ENCODE measurements at regions not wholly inside any gene's neighbourhood (a gene's known extent, or its start where the extent isn't known, plus 50 kb on each side); places are given as distances from the start of the nearest gene placed in this dataset.

DNA sequence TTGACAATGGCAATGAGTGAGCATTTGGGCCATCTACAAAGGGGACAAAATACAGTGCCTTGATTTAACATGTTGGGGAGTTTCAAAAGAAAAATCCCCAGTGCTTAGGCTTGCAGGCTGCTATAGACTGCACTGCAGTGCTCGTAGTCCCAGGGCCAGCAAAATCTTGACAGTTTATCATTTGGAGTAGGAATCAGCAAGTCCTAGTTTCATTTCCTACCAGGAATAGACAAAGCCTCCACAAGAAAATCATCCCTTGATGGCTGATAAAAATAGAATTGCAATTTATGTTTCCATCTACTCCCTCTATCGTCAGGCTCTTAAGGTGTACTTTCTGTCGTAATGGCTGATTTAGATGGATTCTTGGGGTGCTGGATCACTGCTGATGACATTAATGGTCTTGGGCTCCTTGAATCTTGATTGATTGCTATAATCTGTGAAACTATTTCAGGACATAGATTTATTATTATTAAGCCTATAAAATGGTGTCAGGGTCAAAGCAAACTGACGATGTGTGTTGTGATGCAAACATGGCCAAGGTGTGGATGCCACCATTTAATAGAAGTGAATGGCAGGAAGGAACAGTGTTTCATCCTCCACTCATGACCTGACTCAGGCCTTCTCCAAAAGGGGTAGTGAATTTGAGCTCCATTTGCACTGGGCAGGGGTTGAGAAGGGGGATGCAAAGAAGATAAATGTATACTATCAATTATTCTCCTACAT lies 171.7 kb downstream of the PIK3R1 start (continued):
- TF ChIP-seq, protein P1, sequence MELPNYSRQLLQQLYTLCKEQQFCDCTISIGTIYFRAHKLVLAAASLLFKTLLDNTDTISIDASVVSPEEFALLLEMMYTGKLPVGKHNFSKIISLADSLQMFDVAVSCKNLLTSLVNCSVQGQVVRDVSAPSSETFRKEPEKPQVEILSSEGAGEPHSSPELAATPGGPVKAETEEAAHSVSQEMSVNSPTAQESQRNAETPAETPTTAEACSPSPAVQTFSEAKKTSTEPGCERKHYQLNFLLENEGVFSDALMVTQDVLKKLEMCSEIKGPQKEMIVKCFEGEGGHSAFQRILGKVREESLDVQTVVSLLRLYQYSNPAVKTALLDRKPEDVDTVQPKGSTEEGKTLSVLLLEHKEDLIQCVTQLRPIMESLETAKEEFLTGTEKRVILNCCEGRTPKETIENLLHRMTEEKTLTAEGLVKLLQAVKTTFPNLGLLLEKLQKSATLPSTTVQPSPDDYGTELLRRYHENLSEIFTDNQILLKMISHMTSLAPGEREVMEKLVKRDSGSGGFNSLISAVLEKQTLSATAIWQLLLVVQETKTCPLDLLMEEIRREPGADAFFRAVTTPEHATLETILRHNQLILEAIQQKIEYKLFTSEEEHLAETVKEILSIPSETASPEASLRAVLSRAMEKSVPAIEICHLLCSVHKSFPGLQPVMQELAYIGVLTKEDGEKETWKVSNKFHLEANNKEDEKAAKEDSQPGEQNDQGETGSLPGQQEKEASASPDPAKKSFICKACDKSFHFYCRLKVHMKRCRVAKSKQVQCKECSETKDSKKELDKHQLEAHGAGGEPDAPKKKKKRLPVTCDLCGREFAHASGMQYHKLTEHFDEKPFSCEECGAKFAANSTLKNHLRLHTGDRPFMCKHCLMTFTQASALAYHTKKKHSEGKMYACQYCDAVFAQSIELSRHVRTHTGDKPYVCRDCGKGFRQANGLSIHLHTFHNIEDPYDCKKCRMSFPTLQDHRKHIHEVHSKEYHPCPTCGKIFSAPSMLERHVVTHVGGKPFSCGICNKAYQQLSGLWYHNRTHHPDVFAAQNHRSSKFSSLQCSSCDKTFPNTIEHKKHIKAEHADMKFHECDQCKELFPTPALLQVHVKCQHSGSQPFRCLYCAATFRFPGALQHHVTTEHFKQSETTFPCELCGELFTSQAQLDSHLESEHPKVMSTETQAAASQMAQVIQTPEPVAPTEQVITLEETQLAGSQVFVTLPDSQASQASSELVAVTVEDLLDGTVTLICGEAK (IDR thresholded peaks at IDR 0.05) = no peak
- TF ChIP-seq, protein P1 (CRISPR knock-in tag; IDR thresholded peaks at IDR 0.05) = no peak
- TF ChIP-seq MTA1 (CRISPR knock-in tag; IDR thresholded peaks at IDR 0.05; ENCODE audit: borderline replicate concordance) (no peak), HOXA3 (CRISPR knock-in tag; IDR thresholded peaks at IDR 0.05) (no peak), ZNF318 (CRISPR knock-in tag; IDR thresholded peaks at IDR 0.05) (no peak), PHF8 (CRISPR knock-in tag; IDR thresholded peaks at IDR 0.05) (no peak)
- TF ChIP-seq, protein P2, sequence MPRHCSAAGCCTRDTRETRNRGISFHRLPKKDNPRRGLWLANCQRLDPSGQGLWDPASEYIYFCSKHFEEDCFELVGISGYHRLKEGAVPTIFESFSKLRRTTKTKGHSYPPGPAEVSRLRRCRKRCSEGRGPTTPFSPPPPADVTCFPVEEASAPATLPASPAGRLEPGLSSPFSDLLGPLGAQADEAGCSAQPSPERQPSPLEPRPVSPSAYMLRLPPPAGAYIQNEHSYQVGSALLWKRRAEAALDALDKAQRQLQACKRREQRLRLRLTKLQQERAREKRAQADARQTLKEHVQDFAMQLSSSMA (CRISPR knock-in tag; IDR thresholded peaks at IDR 0.05) = no peak

Data from HepG2 (cell line).